ENCODE measurements at regions not wholly inside any gene's neighbourhood (a gene's known extent, or its start where the extent isn't known, plus 50 kb on each side); places are given as distances from the start of the nearest gene placed in this dataset.

DNA sequence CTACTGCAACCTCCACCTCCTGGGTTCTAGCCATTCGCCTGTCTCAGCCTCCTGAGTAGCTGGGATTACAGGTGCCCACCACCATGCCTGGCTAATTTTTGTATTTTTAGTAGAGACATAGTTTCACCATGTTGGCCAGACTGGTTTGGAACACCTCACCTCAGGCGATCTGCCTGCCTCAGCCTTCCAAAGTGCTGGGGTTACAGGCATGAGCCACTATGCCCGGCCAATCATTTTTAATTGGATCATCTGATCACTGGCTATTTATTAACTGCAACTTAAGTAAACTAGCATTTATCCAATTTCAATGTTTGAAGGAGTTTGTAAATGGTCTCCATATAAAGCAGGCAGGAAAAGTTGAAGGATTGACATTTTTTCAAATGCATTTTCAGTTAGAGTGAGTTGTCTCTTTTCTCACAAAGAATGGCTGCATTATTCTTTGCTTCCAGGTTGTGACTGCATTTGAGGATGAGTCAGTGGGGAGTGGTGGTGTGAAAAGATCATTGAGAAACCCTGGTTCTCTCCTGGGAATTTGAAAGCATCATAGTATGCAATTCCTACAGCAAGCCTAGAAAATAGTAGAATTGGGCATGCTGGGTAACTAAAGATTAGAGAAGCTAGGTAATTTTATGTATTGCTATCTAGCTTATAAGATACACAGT lies 431.1 kb upstream of the ZEB2 start:
- no peak for DNase-seq (ENCODE audit: low read depth in 4 of 4, low spot score in 1 of 4)

DNA sequence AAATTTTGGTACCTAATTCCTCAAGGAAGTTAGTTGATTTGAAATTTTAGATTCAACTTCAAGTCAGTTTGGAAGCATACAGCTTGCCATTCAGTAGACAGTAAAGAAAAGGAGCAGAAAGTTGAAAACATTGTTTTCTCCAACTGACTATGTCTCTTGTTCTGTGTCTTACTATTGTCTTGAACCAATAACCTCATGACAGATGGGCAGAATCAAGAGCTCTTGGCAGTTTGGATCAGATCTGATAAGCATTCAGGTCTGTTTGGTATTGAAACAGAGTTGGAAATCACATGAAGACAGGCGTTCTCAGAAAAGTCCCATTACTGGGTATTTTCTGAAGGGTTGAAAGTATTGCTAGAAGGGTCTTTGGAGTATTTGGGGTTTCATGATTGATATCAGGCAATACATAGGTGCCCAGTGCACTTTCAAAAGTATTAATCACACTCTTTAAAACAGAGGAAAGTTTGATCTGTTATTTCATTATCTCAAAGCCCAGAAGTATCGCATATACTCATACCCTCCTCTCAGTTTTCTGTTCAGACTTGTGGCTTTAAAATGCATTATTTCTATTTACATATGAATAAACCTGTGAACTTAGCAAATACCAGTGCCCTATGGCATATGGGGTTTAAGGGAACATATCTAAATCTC lies 428.4 kb upstream of the ZEB2 start:
- DNase-seq (ENCODE audit: low read depth in 4 of 4, low spot score in 1 of 4), result no peak

- DNase-seq (ENCODE audit: low read depth in 4 of 4, low spot score in 1 of 4), result no peak
Observed at GRCh38 chr2:144947709-144948037, 427.8 kb upstream of the ZEB2 start.

- no peak for DNase-seq (ENCODE audit: low read depth in 4 of 4, low spot score in 1 of 4)
Observed at GRCh38 chr2:144946263-144946662, 426.3 kb upstream of the ZEB2 start.

DNA sequence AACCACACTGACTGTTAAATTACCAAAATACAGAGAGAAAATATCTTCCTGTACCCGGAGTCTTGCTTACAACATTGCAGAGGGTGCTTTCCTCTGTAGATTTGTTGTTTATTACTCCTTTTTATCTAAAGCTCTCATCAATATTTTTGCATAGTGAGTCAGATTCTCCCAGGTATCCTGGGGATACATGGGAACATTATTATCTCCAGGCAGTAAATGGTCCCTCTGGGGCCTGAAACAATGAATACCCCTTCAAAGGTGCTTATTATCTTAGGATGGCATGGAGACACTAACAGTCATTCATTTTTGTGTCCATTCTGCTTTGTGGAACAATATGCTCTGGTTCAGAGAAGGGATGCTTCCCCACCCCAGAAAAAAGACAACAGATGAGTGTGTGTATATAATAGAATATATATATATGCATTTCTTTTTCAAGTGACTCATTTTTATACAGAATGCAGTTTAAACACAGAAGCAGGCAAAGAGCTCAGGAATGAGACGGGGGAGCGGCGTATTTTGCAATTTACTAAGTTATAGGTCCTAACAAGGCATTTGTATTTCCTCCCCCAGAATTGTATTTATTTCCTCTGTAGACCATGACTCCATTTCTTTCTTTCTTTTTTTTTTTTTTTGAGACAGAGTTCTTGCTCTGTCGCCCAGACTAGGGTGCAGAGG lies 424.8 kb upstream of the ZEB2 start:
- DNase-seq (ENCODE audit: low read depth in 4 of 4, low spot score in 1 of 4), result no peak

DNA sequence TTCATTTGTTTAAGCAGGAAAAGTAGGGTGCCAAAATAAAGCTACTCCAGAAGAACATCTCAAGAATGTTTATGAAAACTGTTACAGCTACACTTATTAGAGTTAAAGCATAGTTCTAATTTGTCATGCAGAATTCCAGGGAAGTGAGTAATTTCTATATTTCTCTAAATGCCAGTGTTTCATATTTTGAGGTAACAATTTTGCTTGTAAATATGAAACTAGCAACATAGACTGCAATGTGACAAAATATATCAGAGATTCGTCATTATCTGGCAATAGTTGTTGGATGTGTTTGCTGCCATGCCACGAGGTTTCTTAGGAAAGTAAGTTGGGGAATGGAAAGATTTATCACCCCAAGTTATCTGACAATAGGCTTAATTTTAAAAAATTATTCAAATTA lies 424.1 kb upstream of the ZEB2 start:
- no peak for DNase-seq (ENCODE audit: low read depth in 4 of 4, low spot score in 1 of 4)

DNA sequence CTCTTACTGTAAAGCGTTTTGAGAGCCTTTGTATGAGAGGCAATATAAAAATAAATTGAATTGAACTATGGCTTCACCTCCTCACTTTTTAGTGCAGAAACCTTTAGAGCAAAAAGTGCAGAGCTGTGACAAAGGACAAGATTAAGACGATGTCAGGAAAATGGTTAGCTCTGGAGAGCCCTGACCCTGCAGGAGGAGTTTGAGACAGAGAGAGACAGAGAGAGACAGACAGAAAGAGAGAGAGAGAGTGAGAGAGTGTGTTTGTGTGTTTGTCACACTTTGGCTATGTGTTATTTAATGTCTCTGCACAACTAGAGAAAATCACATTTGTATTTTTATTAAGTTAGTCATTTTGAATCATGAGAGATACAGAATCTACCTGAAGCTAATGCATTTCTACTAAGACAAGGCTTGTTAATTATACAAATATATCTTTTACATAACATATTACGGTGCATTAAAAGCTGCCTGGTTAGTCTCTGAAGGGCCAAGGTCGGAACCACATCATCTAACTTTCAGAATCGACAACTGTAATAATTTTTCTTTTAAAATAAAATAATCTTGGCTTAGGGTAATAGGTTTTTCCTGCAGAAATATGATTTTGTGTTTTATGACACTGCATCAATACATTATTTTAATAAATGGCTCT lies 423.5 kb upstream of the ZEB2 start:
- DNase-seq (ENCODE audit: low read depth in 4 of 4, low spot score in 1 of 4), result no peak

DNA sequence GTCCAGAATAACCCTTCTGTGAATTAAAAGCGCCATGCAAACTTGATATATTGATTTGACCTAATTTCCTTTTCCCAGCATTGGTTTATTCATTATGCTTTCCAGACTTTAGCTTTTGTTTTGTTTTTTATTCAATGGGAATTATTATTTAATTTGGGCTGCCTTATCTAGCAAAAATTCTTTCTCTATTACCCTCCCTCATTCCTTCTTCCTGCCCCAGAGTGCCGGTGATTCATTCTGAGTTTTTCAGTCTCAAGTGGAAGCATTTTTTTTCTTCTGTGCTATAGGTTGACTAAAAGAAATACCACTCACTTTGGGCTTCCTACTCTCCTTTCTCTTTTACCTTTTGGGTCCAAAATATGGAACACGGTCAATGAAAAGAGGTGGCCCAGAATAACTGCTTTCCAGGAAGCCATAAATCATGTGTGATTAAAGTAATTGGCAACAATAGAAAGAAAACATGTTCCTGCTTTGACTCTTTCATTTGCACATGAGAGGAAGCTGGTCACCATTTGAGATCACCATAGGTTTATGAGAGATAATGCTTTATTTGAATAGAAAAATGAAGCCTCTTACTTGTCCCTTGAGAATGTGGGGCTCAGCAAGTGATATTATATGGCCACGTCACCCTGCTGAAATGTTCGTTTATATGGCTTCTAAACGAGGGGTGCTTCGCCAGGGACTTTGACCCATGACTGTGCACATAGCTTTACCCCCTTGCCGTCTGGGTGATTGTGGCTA lies 422.8 kb upstream of the ZEB2 start:
- no peak for DNase-seq (ENCODE audit: low read depth in 4 of 4, low spot score in 1 of 4)

DNA sequence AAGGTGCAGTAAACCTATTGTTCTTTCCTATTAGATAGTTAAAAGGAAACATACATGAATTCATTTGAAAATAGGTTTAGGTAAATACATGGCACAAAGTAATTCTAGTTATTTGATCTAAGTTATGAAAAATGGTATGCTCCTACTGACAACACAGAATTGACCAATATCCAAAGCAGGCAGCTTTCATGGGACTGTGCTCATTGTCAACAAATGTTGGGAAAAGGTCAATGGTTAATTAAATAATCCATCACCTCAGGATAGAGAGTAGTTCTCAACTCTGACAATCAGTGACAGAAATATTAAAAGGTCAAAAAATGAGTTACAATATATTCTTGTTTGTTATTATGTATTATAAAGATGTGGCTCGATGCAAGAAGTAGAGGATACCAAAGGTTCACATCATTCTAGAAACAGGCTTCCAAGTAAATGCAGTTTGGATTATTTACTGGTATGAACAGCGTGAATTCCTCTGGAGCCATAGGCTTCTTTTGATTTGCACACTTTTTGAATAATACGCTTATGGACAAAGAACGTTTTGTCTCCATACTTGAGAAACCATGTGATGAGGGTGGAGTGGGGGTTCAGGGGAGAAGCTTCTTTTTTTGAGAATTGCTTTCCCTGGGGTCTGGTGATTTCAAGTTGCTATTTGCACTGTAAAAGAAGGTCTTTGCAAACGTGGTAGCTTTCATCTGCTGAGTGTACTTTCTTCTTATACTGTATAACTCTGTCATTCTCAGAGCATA lies 422.0 kb upstream of the ZEB2 start:
- DNase-seq (ENCODE audit: low read depth in 4 of 4, low spot score in 1 of 4), result no peak

- DNase-seq (ENCODE audit: low read depth in 4 of 4, low spot score in 1 of 4), result no peak
Observed at GRCh38 chr2:144939590-144939989, 419.7 kb upstream of the ZEB2 start.

DNA sequence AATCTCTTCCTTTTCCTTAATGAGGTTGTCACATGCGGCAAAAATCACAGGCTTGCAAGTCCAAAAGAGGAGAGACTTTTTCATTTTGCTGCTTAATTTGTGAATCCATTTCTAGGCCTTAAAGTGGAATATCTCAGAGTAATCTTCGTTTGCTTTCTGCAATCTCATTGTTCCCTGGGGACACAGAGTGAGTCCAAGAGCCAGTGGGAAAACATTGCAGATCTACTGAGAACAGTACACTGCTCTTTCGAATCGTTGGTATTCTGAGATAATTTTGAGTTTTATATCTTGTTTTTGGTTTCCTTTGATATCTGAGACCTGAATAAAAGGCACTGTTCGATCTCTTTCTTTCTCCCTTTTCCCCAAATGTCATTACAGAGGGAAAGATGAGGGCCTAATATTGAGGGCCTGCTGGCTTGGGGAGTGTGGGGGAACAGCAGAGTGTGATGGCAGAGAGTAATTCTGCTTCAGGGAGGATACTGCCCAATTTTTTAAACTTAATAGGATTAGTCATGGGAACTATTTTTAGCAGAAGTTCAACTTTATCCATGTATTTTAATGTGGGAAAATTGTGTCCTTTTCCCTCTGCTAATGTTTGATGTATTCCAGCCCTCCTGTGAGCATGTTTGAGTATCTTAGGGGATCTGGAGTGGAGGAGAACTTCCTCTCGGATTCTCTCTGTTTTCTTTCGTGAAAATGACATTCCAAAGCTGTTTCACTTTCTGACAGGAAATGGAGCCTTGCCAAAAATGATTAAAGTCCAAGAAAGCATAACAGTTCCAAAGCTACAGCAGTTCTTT lies 418.2 kb upstream of the ZEB2 start:
- no peak for DNase-seq (ENCODE audit: low read depth in 4 of 4, low spot score in 1 of 4)

- DNase-seq (ENCODE audit: low read depth in 4 of 4, low spot score in 1 of 4), result no peak
Observed at GRCh38 chr2:144937066-144937465, 417.1 kb upstream of the ZEB2 start.

GRCh38 chr2:144936442-144936841 lies 416.5 kb upstream of the ZEB2 start:
- no peak for DNase-seq (ENCODE audit: low read depth in 4 of 4, low spot score in 1 of 4)

DNA sequence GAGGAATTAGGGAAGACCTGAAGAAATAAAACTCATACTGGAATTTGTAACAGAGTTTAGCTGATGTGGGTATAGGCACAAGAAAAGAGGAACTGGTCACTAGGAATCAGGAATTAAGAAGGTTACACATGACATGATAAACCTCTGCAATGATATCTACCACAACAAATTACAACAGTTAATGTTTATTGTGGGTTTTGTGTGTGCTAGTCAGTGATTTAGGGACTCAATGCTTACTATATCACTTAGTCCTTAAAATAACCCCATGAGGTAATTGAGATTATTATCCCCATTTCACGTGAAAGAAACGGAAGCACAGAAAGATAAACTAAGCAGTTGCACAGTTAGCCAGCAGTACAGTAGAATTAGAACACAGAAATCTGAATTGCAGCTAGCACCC lies 415.8 kb upstream of the ZEB2 start:
- no peak for DNase-seq (ENCODE audit: low read depth in 4 of 4, low spot score in 1 of 4)

GRCh38 chr2:144935191-144935590 lies 415.3 kb upstream of the ZEB2 start:
- no peak for DNase-seq (ENCODE audit: low read depth in 4 of 4, low spot score in 1 of 4)

DNA sequence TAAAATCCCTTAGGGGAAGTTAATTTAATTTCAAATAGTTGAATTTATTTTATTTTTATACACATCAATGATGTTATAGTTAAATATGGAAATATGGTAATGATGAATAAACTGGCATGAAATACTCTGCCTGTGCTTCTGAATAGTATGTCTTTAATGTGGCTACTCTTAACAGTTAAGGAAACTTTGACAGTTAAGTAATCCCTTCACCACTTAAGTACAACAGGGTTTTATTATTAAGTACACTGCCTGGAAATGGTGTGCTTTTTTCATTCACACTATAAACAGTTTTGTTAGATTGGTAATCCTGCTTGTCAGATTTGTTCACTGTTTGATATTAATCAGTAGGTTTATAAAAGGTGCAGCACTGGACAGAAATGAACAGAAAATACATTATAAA lies 412.0 kb upstream of the ZEB2 start:
- DNase-seq (ENCODE audit: low read depth in 4 of 4, low spot score in 1 of 4), result no peak

GRCh38 chr2:144931480-144931879 lies 411.6 kb upstream of the ZEB2 start:
- DNase-seq (ENCODE audit: low read depth in 4 of 4, low spot score in 1 of 4), result no peak

DNA sequence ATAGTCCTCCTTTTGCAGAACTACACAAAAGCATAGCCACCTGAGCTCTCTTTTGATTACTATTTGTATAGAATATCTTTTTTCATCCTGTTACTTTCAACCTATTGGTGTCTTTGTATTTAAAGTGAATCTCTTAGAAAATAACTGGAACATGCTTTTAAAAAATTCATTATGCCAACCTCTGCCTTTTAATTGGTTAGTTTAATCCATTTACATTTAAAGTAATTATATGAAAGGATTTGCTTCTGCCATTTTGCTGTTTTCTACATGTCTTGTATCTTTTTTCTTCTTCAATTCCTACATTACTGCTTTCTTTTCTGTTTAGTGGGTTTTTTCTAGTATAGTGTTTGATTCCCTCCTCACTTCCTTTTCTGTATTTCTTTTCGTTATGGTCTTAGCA lies 407.5 kb upstream of the ZEB2 start:
- DNase-seq (ENCODE audit: low read depth in 4 of 4, low spot score in 1 of 4), result no peak

DNA sequence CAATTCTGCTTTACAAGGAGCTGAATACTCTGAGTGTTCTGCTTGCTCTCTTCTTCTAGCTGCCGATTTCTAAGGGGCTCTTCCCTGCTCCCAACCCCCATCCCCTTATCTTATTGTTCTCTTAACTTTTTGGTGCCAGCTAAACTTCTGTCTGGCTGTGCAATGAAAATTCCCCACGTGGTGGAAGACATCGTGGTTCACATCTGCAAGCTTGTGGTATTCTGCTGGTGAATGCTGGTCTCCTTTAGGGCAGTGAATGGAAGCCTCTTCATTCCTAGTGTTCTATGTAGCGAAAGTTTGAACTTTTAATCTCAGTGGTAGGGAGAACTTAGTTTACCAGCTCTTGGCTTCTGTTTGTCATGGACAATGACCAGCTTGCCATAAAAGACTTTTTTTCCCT lies 406.0 kb upstream of the ZEB2 start:
- no peak for DNase-seq (ENCODE audit: low read depth in 4 of 4, low spot score in 1 of 4)

DNA sequence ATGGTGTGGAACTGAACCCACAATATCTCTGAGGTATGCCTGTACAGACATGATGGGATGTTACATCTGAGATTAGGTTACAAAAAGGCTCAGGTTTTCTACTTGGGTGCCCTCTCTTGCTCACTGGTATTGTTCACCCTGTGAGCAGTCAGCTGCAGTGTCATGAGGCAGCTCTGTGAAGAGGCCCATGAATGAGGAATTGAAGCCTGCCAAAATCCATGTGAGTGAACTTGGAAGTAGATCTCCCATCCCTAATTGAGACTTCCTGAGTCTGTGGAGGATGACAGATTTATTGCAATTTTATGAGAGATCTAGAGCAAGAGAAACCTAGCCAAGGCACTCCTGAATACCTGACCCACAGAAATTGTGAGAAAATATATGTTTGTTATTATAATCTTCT lies 404.9 kb upstream of the ZEB2 start:
- no peak for DNase-seq (ENCODE audit: low read depth in 4 of 4, low spot score in 1 of 4)

Measured in stimulated activated CD4-positive, alpha-beta T cell treated with anti-CD3 and anti-CD28 coated beads, Interleukin-1b, Interleukin-23, amount 100 ng/mL, for 24 hours (primary cell).